SKM-1 treated with dmso at 0.1 percent for 144 hours (cell line): ENCODE measurements at regions not wholly inside any gene's neighbourhood (a gene's known extent, or its start where the extent isn't known, plus 50 kb on each side); places are given as distances from the start of the nearest gene placed in this dataset.

Source experiments
- DNase-seq: peaks from one replicate; lab custom pipeline; 2025; ENCODE audit not compliant: unreplicated experiment; lab: John Stamatoyannopoulos, UW

DNA sequence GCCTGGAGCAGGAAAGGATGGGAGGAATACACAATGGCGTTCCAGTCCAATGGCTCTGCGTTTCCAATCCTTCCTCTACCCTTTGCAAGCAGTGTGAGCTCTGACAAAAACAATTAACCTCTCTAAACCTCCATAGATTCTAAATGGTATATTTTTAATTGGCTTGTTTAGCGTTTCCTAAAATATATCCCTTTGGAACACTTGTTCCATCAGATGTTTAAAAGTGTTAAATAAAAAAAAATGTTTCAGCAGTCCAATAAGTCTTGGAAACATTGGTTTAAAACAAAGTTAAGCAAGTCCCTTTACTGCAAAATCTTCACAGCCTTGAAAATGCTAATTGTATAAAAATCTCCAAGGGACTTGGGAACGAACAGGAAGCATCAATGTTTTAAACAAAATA is 432.3 kb upstream of the ARRDC4 start:
- DNase-seq = no peak

DNA sequence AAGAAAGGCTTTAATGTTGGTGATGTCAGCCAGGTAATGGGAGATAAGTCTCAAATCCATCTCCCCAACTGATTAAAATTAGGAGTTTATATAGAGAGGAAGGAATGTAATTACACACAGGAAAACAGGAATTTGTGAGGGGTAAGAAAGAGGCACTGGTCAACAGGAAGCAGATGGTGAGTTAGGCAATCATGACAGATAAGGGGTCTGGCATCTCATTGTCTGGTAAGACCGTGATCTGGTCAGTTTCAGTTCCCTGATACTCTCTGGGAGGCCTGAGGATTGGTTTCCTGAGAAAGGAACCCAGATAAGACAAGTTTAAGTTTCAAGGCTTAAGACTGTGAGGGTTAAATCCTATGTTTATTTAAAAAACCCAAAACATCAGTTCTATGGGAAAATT is 414.7 kb upstream of the ARRDC4 start:
- no peak for DNase-seq

DNA sequence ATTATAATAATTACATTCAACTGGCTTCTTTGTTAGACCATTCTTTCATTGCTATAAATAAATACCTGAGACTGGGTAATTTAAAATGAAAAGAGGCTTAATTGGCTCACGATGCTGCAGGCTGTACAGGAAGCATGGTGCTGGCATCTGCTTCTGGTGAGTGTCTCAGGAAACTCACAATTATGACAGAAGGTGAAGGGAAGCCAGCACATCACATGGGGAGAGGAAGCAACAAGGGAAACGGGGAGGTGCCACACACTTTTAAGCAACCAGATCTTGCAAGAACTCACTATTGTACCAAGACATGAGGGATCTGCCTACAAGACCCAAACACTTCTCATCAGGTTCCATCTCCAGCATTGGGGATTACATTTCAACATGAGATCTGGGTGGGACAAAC is 413.1 kb upstream of the ARRDC4 start:
- DNase-seq = no peak

DNA sequence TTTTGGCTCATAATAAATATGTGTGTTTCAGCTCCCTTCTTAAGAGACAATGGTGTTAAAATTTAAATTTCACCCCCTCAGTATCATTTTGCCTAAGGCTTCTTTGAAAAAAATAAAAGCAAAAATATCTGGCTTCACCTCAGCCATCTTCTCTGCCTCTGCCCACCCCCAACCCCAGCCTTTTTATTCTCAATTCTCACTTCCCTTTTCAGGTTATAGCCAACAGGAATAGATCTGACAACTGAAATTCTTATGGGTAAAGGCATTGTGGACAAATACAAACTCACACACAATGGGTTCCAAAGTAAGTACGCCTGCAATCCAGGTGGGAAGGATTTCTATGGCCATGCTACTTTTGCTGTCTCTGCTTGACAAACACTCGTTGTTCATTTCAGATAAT is 399.0 kb upstream of the ARRDC4 start:
- DNase-seq = no peak

DNA sequence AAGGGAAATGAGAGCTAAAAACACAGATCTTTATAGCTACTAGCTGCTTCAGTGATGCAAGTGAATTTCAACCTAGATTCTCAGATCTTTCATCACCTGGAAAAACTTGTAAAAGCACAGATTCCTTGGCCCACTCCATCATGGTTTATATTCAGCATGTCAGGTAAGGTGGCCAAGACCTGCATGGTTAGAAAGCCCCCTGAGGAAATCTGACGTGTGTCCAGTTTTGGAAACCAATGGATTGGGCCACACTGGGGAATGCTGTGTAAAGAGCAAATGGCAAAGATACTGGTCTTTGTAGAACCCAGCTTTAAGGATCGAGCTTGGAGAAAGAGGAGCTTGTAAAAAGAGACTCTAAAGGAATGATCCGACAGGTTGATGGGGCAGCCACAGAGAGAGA is 397.0 kb upstream of the ARRDC4 start:
- DNase-seq = no peak

DNA sequence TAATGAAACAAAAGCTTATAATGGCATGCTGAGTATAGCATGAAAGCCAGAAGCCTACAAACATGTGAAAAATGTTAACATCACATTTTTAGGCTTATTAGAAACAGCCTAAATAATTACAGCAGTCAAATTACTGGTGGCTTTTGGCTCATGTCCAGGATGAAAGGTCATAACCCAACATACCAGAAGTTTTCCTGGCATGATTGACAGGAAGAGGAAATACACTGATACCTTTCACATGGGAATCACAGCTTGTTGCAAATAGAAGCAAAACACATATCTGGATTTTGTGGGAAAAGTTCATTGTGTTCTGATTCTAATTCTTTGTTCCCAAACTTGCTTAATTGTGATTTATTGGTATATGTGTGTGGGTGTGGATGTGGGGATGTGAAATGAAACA is 393.5 kb upstream of the ARRDC4 start:
- no peak for DNase-seq

DNA sequence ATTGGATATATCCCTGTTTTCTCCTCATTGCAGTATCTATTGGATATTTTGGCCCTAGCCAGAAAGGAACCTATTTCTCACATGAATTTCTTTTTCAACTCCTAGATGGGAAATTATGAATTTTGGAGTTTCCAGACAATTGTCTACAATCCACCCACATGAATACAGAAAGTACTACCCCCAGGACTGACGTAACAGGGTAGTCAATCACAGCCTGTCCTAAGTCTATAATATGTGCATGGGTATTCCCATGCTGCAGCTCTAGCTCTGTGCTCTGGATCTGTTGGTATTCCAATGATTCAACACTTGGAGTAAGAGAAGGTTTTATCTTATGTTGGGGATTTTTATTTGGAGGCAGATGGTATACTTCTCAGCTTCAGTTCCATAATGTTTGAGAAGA is 393.1 kb upstream of the ARRDC4 start:
- no peak for DNase-seq

DNA sequence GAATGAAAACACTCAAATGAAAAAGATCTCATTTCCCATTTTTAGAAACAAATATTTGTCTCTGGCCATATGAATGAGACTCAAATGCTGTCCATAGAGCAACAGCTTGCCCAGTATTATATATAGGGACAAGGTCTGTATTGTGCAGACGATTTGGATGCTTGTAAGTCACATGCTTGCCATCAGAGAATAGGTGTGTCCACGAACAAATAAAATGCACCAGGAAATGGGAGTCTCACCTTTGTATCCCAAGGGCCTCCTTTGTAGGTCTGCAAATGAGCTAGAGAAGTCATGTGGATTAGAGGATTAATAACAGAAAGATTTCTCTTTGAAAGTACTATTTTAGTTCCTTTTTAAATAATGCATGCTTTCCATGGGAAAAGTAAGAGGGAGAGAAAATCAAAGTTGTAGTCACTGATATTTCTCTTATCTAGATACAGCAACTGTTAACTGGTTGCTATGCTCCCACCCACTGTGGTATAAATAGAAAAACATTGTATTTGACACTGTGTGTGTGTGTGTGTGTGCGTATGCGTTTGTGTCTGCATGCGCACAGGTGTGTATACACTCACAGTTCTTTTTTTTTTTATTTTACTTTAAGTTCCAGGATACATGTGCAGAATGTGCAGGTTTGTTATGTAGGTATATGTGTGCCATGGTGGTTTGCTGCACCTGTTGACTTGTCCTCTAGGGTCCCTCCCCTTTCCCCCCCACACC is 383.4 kb upstream of the ARRDC4 start:
- DNase-seq = no peak

DNA sequence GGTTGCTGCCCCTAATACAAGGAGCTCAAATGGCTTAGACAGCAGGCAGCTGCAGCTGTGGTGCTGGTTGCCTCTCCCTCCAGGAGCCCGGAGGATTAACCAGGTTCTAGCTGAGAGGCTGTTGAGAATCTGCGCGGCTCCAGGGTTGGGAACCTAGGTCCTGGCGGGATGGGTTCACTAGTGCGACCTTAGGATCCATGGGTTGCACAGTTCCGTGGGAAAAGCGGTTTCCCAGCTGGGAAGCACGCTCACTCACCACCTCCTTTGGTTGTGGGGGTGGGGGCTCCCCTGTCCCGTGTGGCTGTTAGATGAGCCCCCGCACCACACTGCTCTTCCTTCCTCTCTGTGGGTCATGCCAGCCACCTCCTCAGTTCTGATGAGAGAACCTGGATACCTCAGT is 375.1 kb upstream of the ARRDC4 start:
- DNase-seq = no peak

DNA sequence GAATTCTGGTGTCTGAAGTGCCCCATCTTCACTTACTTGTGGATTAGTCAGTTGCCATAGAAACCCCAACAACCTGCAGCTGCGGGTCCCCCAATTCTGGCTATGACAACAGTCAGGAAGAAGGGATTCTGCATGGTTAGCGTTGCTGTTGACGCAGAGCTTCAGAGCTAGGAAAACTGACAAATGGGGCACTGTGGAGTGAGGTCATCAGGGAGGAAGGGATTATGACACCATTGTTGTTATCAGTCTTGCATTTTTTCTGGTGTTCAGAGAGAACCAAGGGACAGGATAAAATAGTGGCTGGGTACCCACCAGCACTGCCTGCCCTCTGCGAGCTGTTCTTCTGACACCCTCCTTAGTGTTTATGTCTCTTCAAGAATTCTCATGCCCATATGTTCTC is 367.7 kb upstream of the ARRDC4 start:
- DNase-seq = no peak

DNA sequence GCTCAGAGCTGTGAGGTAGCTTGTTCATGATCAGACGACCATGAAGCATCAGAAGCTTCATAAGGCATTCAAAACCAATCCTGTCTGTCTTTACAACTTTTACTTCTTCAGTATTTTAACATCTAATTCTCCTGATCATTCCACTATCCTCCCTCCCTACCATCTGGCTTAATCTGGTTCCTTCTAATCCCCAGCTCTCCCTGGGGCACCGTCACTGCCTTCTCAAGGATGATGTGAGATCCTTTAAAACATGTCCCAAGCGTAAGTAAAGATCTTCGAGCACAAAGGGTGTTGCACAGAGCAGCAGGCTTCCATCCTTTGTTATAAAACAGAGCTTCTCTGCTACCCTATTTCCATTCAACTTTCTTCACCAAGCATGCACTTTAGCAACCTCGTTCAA is 362.7 kb upstream of the ARRDC4 start:
- DNase-seq = no peak

DNA sequence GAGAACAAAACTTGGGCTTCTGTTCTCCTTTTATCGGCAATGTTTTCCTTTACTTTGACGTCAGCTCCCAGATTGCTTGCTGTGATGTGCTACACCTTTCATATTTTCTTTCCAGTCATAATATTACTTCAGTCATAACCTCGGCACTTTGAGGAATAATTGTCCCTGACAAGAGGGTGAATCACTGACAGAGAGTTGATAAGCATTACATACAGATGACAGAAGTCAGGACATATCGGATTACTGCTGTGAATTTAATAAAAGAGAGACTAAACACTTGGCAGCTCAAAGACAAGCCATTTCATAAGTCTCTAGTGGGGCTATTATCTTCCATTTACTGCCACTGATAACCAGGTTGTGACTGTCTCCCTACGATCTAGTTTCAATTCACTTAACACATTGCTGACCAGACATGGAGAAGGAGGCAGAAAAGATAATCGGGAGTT is 362.1 kb upstream of the ARRDC4 start:
- DNase-seq = no peak

DNA sequence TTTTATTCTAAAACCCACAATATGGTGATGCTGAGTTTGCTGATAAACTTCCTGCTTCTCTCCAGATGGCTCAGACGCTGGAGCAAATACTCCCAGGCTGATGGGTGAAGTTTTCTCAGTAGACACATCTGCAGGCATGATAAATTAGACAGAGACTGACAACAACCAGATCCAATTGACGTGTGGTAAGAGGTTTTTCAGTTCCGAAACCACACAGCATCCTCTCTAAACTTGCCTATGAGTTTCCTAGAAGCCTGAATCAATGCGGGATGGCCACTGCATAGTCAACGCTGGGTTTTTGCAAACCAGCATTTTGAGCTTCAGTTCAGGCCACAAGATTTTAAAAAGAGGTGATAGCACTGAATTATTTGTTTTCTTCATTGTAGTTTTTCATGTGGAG is 360.3 kb upstream of the ARRDC4 start:
- DNase-seq = no peak

DNA sequence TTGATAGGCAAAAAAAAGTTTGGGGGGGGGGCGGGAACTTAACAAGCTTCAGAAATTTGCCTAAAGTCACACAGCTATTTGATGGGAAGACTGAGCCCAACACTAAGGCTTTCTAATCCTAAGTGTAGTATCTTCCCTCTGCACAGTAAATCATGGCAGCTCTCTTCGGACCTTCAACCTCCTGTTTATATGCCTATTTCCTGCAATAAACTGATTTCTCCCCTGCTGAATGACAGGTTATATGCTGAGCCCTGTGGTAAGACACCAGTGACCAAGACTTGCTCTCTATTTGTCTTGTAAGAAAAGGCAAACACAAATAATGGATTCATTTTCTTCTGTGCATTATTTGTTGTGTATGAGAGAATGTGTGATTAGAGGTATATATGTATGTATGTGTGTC is 355.8 kb upstream of the ARRDC4 start:
- no peak for DNase-seq

DNA sequence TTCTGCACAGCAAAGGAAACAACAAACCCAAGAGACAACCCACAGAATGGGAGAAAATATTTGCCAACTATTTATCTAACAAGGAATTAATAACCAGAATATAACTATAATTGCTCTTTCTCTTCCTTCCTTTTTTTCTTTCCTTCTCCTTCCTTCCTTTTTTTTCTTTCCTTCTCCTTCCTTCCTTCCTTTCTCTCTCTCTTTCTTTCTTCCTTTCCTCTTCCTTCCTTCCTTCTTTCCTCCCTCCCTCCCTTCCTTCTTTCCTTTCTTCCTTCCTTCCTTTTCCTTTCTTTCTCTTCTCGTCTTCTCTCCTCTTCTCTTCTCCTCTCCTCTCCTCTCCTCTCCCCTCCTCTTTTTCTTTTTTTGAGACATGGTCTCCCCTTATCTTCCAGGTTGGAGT is 345.4 kb upstream of the ARRDC4 start:
- no peak for DNase-seq

DNA sequence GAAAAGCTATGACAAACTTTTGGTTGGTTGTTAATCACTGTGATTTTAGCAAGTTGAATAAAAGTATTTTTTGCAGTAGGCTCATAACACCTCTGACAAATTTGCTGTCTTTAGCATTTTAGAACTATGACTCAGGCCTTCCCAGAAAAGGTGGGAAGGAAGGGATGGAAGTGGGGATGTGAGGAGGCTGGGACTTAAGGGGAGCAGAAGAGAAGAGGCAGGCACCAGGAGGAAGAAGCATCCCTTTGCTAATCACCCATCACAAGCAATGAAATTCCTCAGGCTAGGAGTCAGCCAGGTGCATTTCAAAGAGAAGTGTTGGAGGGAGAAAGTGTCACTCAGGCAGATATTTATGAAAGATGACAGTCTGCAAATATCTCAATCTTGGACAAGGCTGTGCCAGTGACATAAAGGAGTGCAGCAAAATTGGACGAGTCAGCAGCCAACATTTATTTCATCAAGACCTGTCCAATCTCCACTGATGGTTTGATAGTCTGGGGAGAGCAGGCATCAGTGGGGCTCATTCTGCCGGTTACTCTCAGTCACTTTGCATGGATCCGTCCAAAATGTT is 337.3 kb upstream of the ARRDC4 start:
- DNase-seq = no peak

DNA sequence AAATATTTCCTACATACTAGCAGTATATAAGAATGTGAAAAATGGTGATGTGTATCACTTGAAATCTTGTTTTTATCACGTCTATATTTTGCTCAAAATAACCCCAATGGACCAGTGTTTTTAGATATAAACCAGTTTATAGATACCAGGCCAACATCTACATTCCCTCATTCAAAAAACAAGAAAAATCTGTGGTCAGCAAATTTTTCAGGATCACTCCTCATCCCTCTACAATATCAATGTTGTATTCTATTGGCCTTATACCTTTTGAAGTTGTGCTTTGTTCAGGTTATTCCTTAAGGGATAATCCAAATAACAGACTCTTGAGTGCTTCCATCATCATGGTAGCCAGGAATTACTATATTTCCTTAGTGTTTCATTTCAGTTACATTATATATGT is 332.9 kb upstream of the ARRDC4 start:
- DNase-seq = no peak

DNA sequence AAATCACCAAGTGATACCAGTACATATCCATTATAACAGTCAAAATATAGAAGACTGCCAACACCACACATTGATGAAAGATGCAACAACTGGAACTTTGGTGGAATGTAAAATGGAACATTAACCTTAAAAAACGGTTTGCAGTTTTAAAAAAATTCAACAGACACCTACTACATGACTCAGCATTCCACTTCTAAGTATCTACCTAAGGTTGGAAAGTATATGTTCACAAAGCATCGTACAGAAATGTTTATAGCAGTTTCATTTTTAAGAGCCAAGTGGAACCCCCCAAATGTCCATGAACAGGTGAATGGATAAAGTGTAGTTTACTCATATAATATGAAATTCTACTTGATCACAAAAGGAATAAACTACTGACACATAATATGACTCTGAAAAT is 314.7 kb upstream of the ARRDC4 start:
- no peak for DNase-seq

DNA sequence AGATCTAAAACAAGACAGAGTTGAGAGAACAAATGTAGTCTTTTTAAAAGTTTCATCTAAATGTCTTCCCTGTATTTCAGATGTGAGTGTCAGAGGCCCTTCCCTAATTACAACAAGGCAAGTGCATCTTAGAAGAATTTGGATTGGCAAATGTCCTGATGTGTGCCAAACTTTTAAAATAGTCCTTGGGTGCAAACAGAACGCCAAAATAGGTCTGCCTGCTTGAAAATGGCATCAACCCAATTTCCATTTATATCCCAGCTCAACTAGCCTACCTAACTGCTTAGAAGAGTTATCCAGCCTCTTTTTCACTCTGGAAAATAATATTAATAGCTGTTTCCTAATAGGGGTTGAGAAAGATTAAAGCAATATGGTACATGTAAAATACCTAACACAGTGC is 311.8 kb upstream of the ARRDC4 start:
- no peak for DNase-seq

DNA sequence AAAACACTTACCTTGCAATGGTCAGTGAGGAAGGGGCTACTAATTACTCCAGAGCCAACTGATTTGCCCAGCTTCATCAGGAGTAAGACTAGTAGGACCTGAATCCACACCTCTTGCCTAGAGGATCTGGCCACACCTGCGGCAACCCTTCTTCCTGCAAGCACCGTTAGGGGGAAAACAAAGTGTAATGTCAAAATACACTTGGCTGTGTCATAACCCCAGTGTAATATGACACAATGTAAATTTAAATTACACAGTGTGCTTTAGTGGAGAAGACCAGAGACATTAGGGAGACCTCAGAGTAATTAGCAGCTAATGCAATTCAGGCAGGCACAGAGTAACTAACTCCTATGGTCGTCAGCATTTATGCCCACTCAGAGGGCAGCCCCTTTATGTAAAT is 308.5 kb upstream of the ARRDC4 start:
- no peak for DNase-seq

DNA sequence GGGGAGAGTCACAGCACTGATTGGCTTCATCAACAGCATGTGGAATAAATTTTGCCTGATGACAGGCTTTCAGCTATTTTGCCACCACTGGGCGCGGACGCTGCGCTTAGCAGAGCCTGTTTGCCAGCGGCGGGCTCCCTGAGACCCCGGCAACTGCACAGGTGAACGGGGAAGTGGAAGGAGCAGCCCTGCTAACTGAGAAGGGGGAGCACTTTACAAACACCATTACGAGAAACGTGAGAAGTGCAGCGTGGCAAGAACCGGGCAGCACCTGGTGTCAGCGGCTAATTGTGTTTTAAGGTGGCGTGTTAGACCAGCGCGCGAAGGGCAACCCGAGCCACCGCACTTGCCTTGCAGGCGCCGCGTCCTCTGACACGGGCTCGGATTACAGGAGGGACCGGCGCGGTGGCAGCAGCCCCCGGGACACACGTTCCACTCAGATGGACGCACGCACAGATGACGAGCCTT is 307.8 kb upstream of the ARRDC4 start:
- DNase-seq = no peak

DNA sequence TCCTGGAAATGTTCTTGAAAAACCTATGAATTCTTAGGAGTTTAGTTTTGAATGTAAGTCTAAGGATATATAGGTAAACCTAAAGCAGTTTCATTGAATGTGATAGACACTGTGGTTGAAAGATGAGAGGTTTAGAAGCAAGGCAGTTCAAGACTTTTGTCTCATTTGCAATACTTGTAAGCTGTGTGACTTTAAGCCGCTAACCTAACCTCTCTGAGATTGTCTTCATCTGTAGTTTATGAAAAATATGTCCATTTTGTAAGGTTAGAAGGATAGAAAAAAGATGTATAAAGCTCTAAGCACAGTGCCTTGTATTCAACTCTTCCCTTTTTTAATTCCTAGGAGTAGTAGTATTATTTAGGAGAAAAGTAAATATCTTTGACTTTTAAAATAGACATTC is 306.6 kb upstream of the ARRDC4 start:
- DNase-seq = no peak

DNA sequence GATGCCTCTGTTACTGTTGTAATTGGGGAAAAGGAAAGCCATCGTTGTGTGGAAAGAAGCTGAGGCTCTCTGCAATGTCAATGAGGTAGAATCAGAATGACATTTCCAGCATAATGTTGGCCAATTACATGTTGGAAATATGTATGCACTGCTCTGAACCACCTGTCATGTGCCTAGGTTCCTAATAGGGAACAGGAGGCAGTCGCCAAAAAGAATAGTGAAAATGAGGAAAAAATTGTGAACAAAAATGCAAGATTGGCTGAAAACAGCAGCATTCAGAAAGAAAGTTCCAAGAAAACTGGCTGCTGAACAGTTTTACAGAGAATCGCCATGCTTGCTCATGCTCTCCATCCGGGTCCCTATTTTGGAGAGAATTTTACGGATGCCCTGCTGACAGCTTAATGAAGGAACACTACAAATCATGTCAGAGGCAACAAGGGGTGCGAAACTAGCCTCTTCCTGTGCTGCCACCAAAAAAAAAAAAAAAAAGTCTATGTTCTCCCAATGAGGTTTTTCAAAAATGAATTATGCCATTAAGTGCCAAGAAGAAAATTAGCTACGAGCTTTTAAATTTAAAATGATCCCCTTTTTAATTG is 305.9 kb upstream of the ARRDC4 start:
- no peak for DNase-seq
